GM21360 (cell line): ENCODE measurements at regions not wholly inside any gene's neighbourhood (a gene's known extent, or its start where the extent isn't known, plus 50 kb on each side); places are given as distances from the start of the nearest gene placed in this dataset.
"Not testable (repeated sequence)": the region's sequence is repeated elsewhere in the genome, so short reads cannot be mapped to it uniquely, and the experiment has no call there.

Experiments used
- ATAC-seq: cut with Tn5 transposase; IDR thresholded peaks from one replicate; pipeline ENCODE4 v1.9.1; 2021; ENCODE audit warnings: mild to moderate bottlenecking, moderate library complexity; ENCODE audit not compliant: unreplicated experiment

GRCh38 chr9:31302620-31303418 is 1081.6 kb upstream of the ACO1 start:
- ATAC-seq, result peak; percentile 78

DNA sequence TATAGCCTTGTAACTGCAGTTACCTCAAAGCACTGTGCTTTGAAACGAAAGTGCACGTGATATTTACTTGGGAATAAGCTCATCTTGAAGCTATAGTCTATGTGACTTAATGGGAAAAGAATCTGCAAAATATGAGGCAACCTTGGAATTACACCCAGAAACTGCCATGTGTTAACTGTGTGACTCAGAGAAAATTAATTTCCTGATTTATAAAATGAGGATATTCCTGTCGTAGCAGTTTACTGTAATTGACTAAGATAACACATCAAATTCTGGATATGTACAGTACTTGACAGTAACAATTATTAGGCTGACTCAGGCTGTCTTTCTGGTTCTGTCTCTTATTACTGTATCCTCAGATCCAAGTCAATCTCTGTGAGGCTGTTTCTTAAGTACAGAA is 1079.9 kb upstream of the ACO1 start:
- no peak for ATAC-seq

DNA sequence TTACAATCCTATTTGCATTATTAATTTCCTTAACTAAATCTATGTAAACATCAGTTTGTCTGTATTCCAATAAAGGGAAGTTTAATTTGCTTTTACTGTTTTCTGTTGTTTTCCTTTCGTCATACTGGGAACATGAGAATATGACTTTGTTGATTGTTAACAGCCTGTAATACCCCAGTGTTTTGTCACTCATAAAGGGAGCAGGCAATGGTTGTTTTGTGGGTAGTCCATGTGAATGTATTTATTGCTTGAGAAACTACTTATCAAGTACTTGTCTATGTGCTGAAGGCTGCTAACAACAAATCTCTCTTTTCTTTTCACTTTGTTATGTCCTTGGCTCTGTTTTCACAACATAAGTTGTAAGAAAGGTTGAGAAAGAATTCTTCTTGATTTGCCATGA is 1070.2 kb upstream of the ACO1 start:
- no peak for ATAC-seq

DNA sequence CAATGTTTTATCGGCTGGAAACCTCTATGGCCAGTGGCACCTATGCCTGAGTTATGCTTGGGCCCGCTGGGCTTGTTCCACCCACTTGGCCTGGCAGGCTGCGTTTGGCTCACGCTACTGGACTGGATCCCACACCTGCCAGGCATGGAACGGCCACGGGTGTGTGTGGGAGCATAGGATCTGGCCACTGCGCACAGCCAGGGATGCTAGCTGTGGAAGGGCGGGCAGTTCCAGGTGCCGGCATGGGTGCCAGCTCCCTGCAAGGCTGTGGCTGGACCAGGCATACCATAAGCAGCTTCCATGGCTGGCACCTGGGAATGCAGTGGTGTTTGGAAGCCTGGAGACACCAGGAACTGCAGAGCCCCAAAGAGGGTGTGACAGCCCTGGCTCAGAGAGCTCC is 1063.9 kb upstream of the ACO1 start:
- ATAC-seq, result no peak

DNA sequence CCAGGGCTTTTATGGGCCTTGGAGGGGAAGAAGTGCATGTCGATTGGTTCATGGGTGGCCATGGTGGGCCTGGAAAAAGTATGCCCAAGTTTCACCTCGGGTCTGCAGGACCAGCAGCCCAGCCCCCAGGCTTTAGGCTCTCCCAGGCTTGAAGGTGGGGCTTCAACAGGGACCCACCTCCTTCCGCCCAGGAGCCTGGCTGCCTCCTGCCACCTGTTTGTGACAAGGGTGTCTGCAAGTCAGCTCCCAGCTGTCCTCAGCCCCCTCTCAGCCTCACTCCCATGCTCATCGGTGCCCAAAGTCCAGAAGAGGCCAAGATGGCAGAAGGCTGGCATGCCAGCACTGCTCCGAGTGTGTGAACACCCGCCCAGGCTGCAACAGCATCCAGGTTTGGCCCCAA is 1063.2 kb upstream of the ACO1 start:
- ATAC-seq, result no peak

DNA sequence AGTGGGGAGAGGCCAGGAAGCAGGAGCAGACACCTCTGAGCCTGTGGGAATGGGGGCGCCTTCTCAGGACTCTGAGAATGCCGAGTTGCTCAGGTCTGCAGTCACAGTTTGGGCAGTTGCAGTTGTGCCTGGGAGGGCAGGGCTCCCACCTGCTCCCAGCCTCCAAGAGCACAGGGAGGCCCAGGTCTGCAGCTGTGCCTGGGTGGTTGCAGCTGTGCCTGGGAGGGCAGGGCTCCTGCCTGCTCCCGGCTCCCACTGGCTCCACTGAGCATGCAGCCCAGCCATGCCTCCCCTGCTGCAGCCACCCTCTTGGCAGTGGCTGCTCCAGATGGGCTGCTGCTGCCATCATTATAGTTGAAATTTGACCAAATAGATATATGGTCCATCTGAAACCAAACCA is 1062.8 kb upstream of the ACO1 start:
- no peak for ATAC-seq

- ATAC-seq, result no peak
Measured at GRCh38 chr9:31323726-31324444, 1060.6 kb upstream of the ACO1 start.

GRCh38 chr9:31325778-31326177 is 1058.7 kb upstream of the ACO1 start:
- ATAC-seq, result no peak

GRCh38 chr9:31326883-31327282 is 1057.6 kb upstream of the ACO1 start:
- not testable (repeated sequence) for ATAC-seq

GRCh38 chr9:31334837-31335528 is 1049.5 kb upstream of the ACO1 start:
- no peak for ATAC-seq

DNA sequence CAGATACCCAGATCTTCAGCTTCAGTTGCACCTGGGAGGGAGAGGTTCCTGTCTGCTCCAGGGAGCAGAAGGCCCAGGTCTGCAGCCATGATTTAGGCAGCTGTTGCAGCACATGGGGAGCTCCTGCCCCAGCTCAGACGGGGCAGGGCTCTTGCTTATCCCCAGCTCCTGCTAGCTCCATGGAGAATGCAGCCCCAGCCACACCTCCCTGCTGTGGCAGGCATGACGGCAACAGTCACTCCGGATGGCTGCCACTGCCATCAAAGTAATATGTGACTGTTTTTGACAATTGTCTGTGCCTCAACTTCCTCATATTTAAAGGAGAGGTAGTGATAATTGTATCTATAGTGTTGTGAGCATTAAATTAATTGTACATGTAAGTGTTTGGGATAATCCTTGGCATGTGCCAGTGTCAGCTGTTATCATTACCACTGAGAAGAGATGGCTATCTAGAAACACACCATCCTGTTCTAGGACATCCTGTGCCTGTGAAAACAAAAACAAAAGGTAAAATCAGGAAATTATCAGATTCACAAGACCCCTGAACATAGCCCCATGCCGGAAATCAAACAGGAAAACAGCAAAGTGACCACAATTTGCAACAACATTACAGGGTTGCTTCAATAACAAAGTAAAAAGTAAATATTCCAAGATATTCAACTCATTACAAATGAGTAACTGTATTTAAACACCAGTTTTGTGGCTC is 1048.8 kb upstream of the ACO1 start:
- ATAC-seq, result no peak

DNA sequence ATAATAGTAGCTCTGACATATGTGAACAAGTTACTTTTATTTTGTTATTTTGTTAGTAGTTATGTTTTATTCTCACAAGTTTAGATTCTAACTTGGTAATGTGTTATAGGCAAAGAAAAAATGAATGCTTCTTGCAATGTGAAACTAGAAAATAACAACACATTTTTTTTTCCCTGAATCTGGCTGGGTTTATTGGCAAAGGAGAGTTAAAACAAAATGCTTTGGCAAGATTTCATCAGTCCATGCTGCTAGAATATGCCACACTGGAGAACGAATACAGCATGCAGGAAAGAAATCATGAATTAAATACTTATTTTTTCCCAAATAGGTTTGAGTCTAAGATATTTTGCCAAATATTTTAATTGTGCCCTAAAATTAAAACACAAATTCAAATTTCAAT is 1048.1 kb upstream of the ACO1 start:
- ATAC-seq, result no peak

- ATAC-seq, result no peak
Measured at GRCh38 chr9:31336841-31337240, 1047.6 kb upstream of the ACO1 start.

- peak; percentile 99 for ATAC-seq
Measured at GRCh38 chr9:31347082-31347617, 1037.3 kb upstream of the ACO1 start.

GRCh38 chr9:31355159-31355882 is 1029.1 kb upstream of the ACO1 start:
- no peak for ATAC-seq

DNA sequence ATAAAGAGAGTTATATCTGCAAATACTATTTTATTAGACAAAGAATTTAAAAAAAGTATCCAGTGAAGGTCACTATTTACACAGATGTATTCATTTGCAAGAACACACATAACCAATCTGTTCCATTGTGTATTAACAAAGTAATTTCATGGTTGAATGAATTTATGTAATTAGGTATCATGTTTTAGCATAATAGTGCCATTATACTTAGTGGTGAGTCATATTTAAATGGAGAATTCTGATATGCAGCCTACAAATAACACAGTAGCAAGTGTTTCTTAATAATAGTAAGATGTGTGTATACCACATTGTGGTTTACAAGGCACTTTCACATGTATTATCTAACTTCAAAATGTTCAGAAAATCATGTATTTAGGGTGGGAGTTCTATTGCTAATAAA is 1028.5 kb upstream of the ACO1 start:
- no peak for ATAC-seq

DNA sequence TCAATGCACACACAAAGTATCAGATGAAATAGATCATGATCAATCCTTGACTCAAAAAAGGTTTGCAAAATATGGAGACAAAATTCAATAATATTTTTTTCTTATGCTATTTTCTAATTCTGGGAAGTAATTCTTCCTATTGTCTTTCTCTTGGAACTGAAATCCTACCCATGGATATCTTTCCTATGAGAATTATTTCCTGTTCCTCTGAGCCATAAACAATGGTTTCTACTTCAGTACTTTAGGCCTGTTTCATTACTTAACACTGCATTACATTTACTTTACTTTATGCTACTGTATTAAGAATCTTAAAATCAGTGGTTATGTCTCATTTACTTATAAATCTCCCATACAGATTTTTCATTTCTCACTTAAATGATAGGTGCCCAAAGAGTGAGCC is 1025.4 kb upstream of the ACO1 start:
- ATAC-seq, result no peak

- ATAC-seq, result no peak
Measured at GRCh38 chr9:31364171-31364570, 1020.3 kb upstream of the ACO1 start.

DNA sequence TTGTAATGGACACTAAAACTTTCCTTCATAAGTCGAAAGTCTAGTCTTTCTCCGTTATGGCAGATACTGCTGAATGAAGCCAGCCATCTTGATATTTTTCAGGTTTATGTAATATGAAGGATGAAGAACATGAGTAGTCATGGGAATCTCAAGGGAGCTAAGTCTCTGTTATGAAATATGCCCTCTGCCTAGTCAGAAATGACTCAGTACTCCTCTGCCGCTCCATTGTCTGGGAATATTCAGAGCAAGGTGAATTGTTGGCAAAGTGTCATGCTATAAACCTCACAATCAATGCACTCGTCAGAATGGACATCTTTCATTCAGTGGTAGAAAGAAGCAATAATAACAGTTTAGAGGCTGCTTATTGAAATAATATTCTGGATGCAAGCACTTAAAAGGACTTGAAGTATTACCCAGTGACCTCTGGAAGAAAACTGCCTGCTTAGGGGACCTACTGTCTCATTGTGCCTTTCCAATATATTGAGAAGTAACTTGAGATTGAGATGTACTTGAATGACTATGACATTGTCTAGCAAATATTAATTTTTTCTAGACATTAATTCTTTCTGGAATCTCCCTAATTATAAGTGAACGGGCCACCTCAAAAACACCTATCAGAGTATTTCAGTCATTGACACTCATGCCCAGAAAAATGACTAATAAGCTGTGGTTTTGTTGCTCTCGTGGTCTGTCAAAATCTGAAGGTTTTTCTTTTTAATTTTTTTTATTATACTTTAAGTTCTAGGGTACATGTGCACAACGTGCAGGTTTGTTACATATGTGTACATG is 1011.5 kb upstream of the ACO1 start:
- no peak for ATAC-seq

DNA sequence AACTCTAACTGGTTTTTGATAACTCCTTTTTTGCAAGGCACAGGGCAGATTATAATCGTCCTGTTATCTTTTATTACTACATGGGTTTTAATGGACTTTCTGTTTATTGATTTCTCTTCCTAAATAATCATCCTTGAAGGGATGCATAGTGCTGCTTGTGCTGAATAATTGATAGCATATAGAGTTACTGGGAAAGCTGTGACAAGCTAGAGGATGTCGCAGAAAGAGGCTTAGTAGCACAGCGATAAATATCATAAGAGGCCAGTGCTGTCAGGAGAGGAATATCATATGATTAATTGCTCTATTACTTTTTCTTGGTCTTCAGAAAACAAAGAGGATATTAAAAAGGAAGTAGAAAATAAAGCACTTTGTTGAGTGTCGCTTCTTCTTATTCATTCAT is 1007.1 kb upstream of the ACO1 start:
- ATAC-seq, result no peak
